Stimulated activated CD4-positive, alpha-beta T cell treated with anti-CD3 and anti-CD28 coated beads, TNF-alpha, amount 100 ng/mL, for 1 hour (primary cell): ENCODE measurements at regions not wholly inside any gene's neighbourhood (a gene's known extent, or its start where the extent isn't known, plus 50 kb on each side); places are given as distances from the start of the nearest gene placed in this dataset.

Experiments
- DNase-seq, 3 donors: peaks; one replicate each; pipeline ENCODE4 v3.0.0-alpha.2; 2020; ENCODE audit warnings: low read depth in 3 of 3, low spot score in 1 of 3

GRCh38 chr2:71876542-71877451 lies 270.9 kb downstream of the CYP26B1 start:
- DNase-seq = no peak

- DNase-seq = no peak
Observed at GRCh38 chr2:71872466-71873051, 275.1 kb downstream of the CYP26B1 start.

GRCh38 chr2:71865391-71865965 lies 282.2 kb downstream of the CYP26B1 start:
- no peak for DNase-seq

- no peak for DNase-seq
Observed at GRCh38 chr2:71864085-71864484, 283.6 kb downstream of the CYP26B1 start.

GRCh38 chr2:71863396-71863795 lies 284.3 kb downstream of the CYP26B1 start:
- no peak for DNase-seq

GRCh38 chr2:71862921-71863320 lies 284.7 kb downstream of the CYP26B1 start:
- DNase-seq = no peak

- no peak for DNase-seq
Observed at GRCh38 chr2:71861186-71862160, 286.2 kb downstream of the CYP26B1 start.

GRCh38 chr2:71860381-71860926 lies 287.2 kb downstream of the CYP26B1 start:
- no peak for DNase-seq

- no peak for DNase-seq
Observed at GRCh38 chr2:71859211-71859847, 288.3 kb downstream of the CYP26B1 start.

GRCh38 chr2:71858071-71858470 lies 289.6 kb downstream of the CYP26B1 start:
- no peak for DNase-seq

- no peak for DNase-seq
Observed at GRCh38 chr2:71857636-71858035, 290.0 kb downstream of the CYP26B1 start.

GRCh38 chr2:71856773-71857525 lies 290.7 kb downstream of the CYP26B1 start:
- no peak for DNase-seq

- no peak for DNase-seq
Observed at GRCh38 chr2:71853858-71854257, 293.8 kb downstream of the CYP26B1 start.

- no peak for DNase-seq
Observed at GRCh38 chr2:71852141-71852711, 295.4 kb downstream of the CYP26B1 start.

GRCh38 chr2:71851094-71851750 lies 296.4 kb downstream of the CYP26B1 start:
- DNase-seq = no peak

- DNase-seq = no peak
Observed at GRCh38 chr2:71850306-71850801, 297.3 kb downstream of the CYP26B1 start.

GRCh38 chr2:71849607-71850305 lies 297.9 kb downstream of the CYP26B1 start:
- no peak for DNase-seq

GRCh38 chr2:71849111-71849510 lies 298.6 kb downstream of the CYP26B1 start:
- DNase-seq = no peak
